Fibroblast of skin of left biceps (primary cell): ENCODE measurements at regions not wholly inside any gene's neighbourhood (a gene's known extent, or its start where the extent isn't known, plus 50 kb on each side); places are given as distances from the start of the nearest gene placed in this dataset.
A peak's percentile ranks its signal among the peaks of the same experiment; 100 is the strongest.
"Not testable (repeated sequence)": the region's sequence is repeated elsewhere in the genome, so short reads cannot be mapped to it uniquely, and the experiment has no call there.

Experiments used
- DNase-seq, 2 experiments: peaks; one replicate each; pipeline ENCODE4 v3.0.0-alpha.2; 2013; ENCODE audit warnings: low read depth in 2 of 2

- peak; percentile 47 for DNase-seq
Observed at GRCh38 chr6:19669206-19669605, 168.0 kb upstream of the ID4 start.

- no peak for DNase-seq
Observed at GRCh38 chr6:19682859-19683258, 154.3 kb upstream of the ID4 start.

GRCh38 chr6:19690325-19691075 lies 146.7 kb upstream of the ID4 start:
- DNase-seq = no peak

GRCh38 chr6:19691465-19692167 lies 145.6 kb upstream of the ID4 start:
- DNase-seq = no peak

GRCh38 chr6:19692506-19693298 lies 144.5 kb upstream of the ID4 start:
- no peak for DNase-seq

GRCh38 chr6:19694697-19695096 lies 142.5 kb upstream of the ID4 start:
- DNase-seq = no peak

- peak; percentile 51 to 52 for DNase-seq
Observed at GRCh38 chr6:19697744-19698290, 139.4 kb upstream of the ID4 start.

- no peak for DNase-seq
Observed at GRCh38 chr6:19699932-19700331, 137.2 kb upstream of the ID4 start.

GRCh38 chr6:19705606-19706005 lies 131.6 kb upstream of the ID4 start:
- DNase-seq = no peak

GRCh38 chr6:19712012-19712688 lies 125.0 kb upstream of the ID4 start:
- DNase-seq = no peak

- no peak for DNase-seq
Observed at GRCh38 chr6:19712998-19713397, 124.2 kb upstream of the ID4 start.

- DNase-seq = no peak
Observed at GRCh38 chr6:19713411-19713810, 123.8 kb upstream of the ID4 start.

GRCh38 chr6:19713984-19714383 lies 123.2 kb upstream of the ID4 start:
- no peak for DNase-seq

GRCh38 chr6:19714434-19715166 lies 122.6 kb upstream of the ID4 start:
- no peak for DNase-seq

- DNase-seq = no peak
Observed at GRCh38 chr6:19715167-19715551, 122.0 kb upstream of the ID4 start.

GRCh38 chr6:19719691-19720128 lies 117.5 kb upstream of the ID4 start:
- DNase-seq = no peak

- DNase-seq = no peak
Observed at GRCh38 chr6:19721766-19722377, 115.3 kb upstream of the ID4 start.

GRCh38 chr6:19722999-19723398 lies 114.2 kb upstream of the ID4 start:
- no peak for DNase-seq

- peak in 1 of 2 experiments; percentile 28 for DNase-seq
Observed at GRCh38 chr6:19723545-19723944, 113.6 kb upstream of the ID4 start.

GRCh38 chr6:19725436-19725835 lies 111.7 kb upstream of the ID4 start:
- not testable (repeated sequence) for DNase-seq
